ENCODE measurements at regions not wholly inside any gene's neighbourhood (a gene's known extent, or its start where the extent isn't known, plus 50 kb on each side); places are given as distances from the start of the nearest gene placed in this dataset.

DNA sequence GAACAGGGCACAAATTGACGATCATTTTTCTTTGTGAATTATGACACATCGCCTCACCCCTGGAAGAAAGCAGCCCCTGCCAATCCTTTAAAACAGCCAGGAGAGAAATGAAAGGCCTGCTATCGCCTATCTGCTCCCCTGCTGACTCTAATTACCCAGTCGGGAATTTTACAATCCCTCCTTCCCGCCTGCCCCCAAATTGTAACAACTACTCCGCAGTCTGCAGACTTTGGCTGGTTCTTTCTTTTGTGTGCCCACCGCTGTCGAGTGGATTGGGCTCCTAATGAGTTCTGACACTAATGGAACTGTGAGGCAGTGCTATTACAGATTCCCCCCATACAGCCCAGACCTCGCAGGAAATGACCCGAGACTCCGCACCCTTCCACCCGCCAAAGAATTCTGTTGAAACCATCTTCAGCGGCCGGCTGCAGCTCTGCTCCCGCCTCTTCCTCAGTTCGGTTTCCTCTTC lies 281.2 kb upstream of the PARD3B start:
- Histone ChIP-seq H3K4me3 (no peak overlapping the region), H3K4me1 (ENCODE audit: low read depth) (no peaks in the 10 kb centered on the region), H3K27me3 (peaks cover 22% of the 10 kb centered on the region), H3K36me3 (no peaks in the 10 kb centered on the region), H3K9me3 (ENCODE audit: low read depth) (no peaks in the 10 kb centered on the region), H3K27ac (no peak overlapping the region)
- TF ChIP-seq CTCF (IDR thresholded peaks at IDR 0.05; ENCODE audit: low read depth, low read length): no peak
- DNase-seq (ENCODE audit: low read depth in 1 of 2, low spot score in 1 of 2): no peak

- no peak for DNase-seq (ENCODE audit: low read depth in 1 of 2, low spot score in 1 of 2)
- Histone ChIP-seq H3K9me3 (ENCODE audit: low read depth) (no peaks in the 10 kb centered on the region), H3K27ac (no peak overlapping the region), H3K4me1 (ENCODE audit: low read depth) (no peaks in the 10 kb centered on the region), H3K36me3 (no peaks in the 10 kb centered on the region), H3K27me3 (peaks cover 19% of the 10 kb centered on the region), H3K4me3 (no peak overlapping the region)
- TF ChIP-seq CTCF (IDR thresholded peaks at IDR 0.05; ENCODE audit: low read depth, low read length): no peak
These were observed 280.6 kb upstream of the PARD3B start for GRCh38 chr2:204264621-204265140.

GRCh38 chr2:204265681-204266181 lies 279.5 kb upstream of the PARD3B start:
- no peak for TF ChIP-seq CTCF (IDR thresholded peaks at IDR 0.05; ENCODE audit: low read depth, low read length)
- H3K27ac ChIP-seq: no peak overlapping the region
- no peak for DNase-seq (ENCODE audit: low read depth in 1 of 2, low spot score in 1 of 2)
- H3K4me1 ChIP-seq (ENCODE audit: low read depth): no peaks in the 10 kb centered on the region
- no peak overlapping the region for H3K4me3 ChIP-seq
- no peaks in the 10 kb centered on the region for H3K9me3 ChIP-seq (ENCODE audit: low read depth)
- no peaks in the 10 kb centered on the region for H3K36me3 ChIP-seq
- H3K27me3 ChIP-seq: peaks cover 19% of the 10 kb centered on the region

DNA sequence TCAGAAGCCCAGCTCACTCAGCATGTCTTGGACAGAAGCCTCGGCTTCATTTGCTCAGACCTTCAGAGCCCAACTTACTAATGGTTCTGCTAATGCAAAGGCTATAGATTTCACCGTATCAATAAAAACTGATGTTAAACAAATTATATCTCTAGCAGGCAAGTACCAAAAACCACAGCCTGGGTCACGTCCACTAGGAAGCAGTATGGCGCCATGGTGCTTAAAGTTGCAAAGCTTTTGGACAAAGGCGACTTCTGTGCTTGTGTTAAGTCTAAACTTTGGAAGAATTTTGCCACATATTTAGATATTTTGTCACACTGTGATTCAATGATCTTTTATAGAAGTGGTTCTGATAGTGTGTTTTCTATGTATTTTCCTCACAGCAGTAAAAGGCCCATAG lies 276.8 kb upstream of the PARD3B start:
- Histone ChIP-seq H3K4me3 (no peak overlapping the region), H3K9me3 (ENCODE audit: low read depth) (no peaks in the 10 kb centered on the region), H3K27ac (no peak overlapping the region), H3K4me1 (ENCODE audit: low read depth) (no peaks in the 10 kb centered on the region), H3K27me3 (peaks cover 16% of the 10 kb centered on the region), H3K36me3 (no peaks in the 10 kb centered on the region)
- no peak for TF ChIP-seq CTCF (IDR thresholded peaks at IDR 0.05; ENCODE audit: low read depth, low read length)
- DNase-seq (ENCODE audit: low read depth in 1 of 2, low spot score in 1 of 2): no peak

- Histone ChIP-seq H3K4me3 (no peak overlapping the region), H3K27ac (no peak overlapping the region), H3K36me3 (no peaks in the 10 kb centered on the region), H3K9me3 (ENCODE audit: low read depth) (no peaks in the 10 kb centered on the region), H3K4me1 (ENCODE audit: low read depth) (peaks cover under 1% of the 10 kb centered on the region), H3K27me3 (peaks cover 11% of the 10 kb centered on the region)
- DNase-seq (ENCODE audit: low read depth in 1 of 2, low spot score in 1 of 2): no peak
- no peak for TF ChIP-seq CTCF (IDR thresholded peaks at IDR 0.05; ENCODE audit: low read depth, low read length)
These were observed 276.3 kb upstream of the PARD3B start for GRCh38 chr2:204268971-204269370.
